ENCODE measurements at regions not wholly inside any gene's neighbourhood (a gene's known extent, or its start where the extent isn't known, plus 50 kb on each side); places are given as distances from the start of the nearest gene placed in this dataset.

GRCh38 chr22:27152883-27153282 is 495.5 kb downstream of the MIAT start:
- no peak for DNase-seq

- no peak for DNase-seq
These were observed 496.0 kb downstream of the MIAT start for GRCh38 chr22:27153386-27153785.

GRCh38 chr22:27154717-27155116 is 497.3 kb downstream of the MIAT start:
- DNase-seq, result no peak

GRCh38 chr22:27156821-27157489 is 499.6 kb downstream of the MIAT start:
- no peak for DNase-seq

GRCh38 chr22:27157666-27158370 is 500.4 kb downstream of the MIAT start:
- no peak for DNase-seq

GRCh38 chr22:27159016-27159415 is 501.6 kb downstream of the MIAT start:
- no peak for DNase-seq

- no peak for DNase-seq
These were observed 502.4 kb downstream of the MIAT start for GRCh38 chr22:27159716-27160295.

- no peak for DNase-seq
These were observed 506.1 kb downstream of the MIAT start for GRCh38 chr22:27163162-27164137.

- no peak for DNase-seq
These were observed 507.6 kb downstream of the MIAT start for GRCh38 chr22:27164781-27165503.

GRCh38 chr22:27168681-27169080 is 511.3 kb downstream of the MIAT start:
- no peak for DNase-seq

GRCh38 chr22:27170491-27170890 is 513.1 kb downstream of the MIAT start:
- no peak for DNase-seq

- no peak for DNase-seq
These were observed 513.8 kb downstream of the MIAT start for GRCh38 chr22:27171212-27171611.

GRCh38 chr22:27173530-27173929 is 516.1 kb downstream of the MIAT start:
- no peak for DNase-seq

- DNase-seq, result no peak
These were observed 517.8 kb downstream of the MIAT start for GRCh38 chr22:27175021-27175838.

- no peak for DNase-seq
These were observed 518.6 kb downstream of the MIAT start for GRCh38 chr22:27175974-27176373.

- DNase-seq, result no peak
These were observed 521.8 kb downstream of the MIAT start for GRCh38 chr22:27179161-27179560.

- DNase-seq, result no peak
These were observed 524.1 kb downstream of the MIAT start for GRCh38 chr22:27181537-27181936.

GRCh38 chr22:27183474-27183873 is 526.1 kb downstream of the MIAT start:
- DNase-seq, result no peak

GRCh38 chr22:27185099-27185709 is 527.8 kb downstream of the MIAT start:
- no peak for DNase-seq

- DNase-seq, result no peak
These were observed 528.4 kb downstream of the MIAT start for GRCh38 chr22:27185760-27186302.

GRCh38 chr22:27186643-27187042 is 529.3 kb downstream of the MIAT start:
- no peak for DNase-seq

Data from CD4-positive, alpha-beta T cell treated with Interleukin-21 for 1 hour (primary cell).